GM19372 (cell line): ENCODE measurements at regions not wholly inside any gene's neighbourhood (a gene's known extent, or its start where the extent isn't known, plus 50 kb on each side); places are given as distances from the start of the nearest gene placed in this dataset.
"Not testable (repeated sequence)": the region's sequence is repeated elsewhere in the genome, so short reads cannot be mapped to it uniquely, and the experiment has no call there.

Experiments used
- ATAC-seq: cut with Tn5 transposase; IDR thresholded peaks from one replicate; pipeline ENCODE4 v1.9.1; 2021; ENCODE audit warnings: mild to moderate bottlenecking, low read depth, moderate library complexity; ENCODE audit not compliant: unreplicated experiment

- ATAC-seq = no peak
These were observed 1278.3 kb downstream of the AMY1C start for GRCh38 chr1:105027838-105028471.

GRCh38 chr1:105072446-105072845 is 1322.7 kb downstream of the AMY1C start:
- no peak for ATAC-seq

GRCh38 chr1:105072850-105073249 is 1323.2 kb downstream of the AMY1C start:
- ATAC-seq = no peak

- ATAC-seq = no peak
These were observed 1324.0 kb downstream of the AMY1C start for GRCh38 chr1:105073660-105074059.

GRCh38 chr1:105083611-105084010 is 1333.9 kb downstream of the AMY1C start:
- no peak for ATAC-seq

GRCh38 chr1:105087506-105087905 is 1337.8 kb downstream of the AMY1C start:
- no peak for ATAC-seq

- no peak for ATAC-seq
These were observed 1338.5 kb downstream of the AMY1C start for GRCh38 chr1:105088166-105088565.

- not testable (repeated sequence) for ATAC-seq
These were observed 1344.2 kb downstream of the AMY1C start for GRCh38 chr1:105093893-105094292.

- no peak for ATAC-seq
These were observed 1350.4 kb downstream of the AMY1C start for GRCh38 chr1:105100102-105100501.

GRCh38 chr1:105101261-105101660 is 1351.6 kb downstream of the AMY1C start:
- ATAC-seq = no peak

GRCh38 chr1:105102371-105102770 is 1352.7 kb downstream of the AMY1C start:
- ATAC-seq = no peak

- no peak for ATAC-seq
These were observed 1372.3 kb downstream of the AMY1C start for GRCh38 chr1:105122041-105122440.

- peak; percentile 59 for ATAC-seq
These were observed 1388.1 kb downstream of the AMY1C start for GRCh38 chr1:105137543-105138457.

GRCh38 chr1:105138458-105138893 is 1388.8 kb downstream of the AMY1C start:
- ATAC-seq = no peak

- ATAC-seq = no peak
These were observed 1423.1 kb downstream of the AMY1C start for GRCh38 chr1:105172788-105173187.

GRCh38 chr1:105180789-105181188 is 1431.1 kb downstream of the AMY1C start:
- ATAC-seq = no peak

GRCh38 chr1:105204836-105205371 is 1455.2 kb downstream of the AMY1C start:
- no peak for ATAC-seq

- ATAC-seq = no peak
These were observed 1458.9 kb downstream of the AMY1C start for GRCh38 chr1:105208581-105208980.

- ATAC-seq = no peak
These were observed 1461.0 kb downstream of the AMY1C start for GRCh38 chr1:105210747-105211146.

GRCh38 chr1:105231378-105231777 is 1481.7 kb downstream of the AMY1C start:
- ATAC-seq = no peak

GRCh38 chr1:105243411-105243810 is 1493.7 kb downstream of the AMY1C start:
- ATAC-seq = no peak
